ENCODE measurements at regions not wholly inside any gene's neighbourhood (a gene's known extent, or its start where the extent isn't known, plus 50 kb on each side); places are given as distances from the start of the nearest gene placed in this dataset.
"Not testable (repeated sequence)": the region's sequence is repeated elsewhere in the genome, so short reads cannot be mapped to it uniquely, and the experiment has no call there.

DNA sequence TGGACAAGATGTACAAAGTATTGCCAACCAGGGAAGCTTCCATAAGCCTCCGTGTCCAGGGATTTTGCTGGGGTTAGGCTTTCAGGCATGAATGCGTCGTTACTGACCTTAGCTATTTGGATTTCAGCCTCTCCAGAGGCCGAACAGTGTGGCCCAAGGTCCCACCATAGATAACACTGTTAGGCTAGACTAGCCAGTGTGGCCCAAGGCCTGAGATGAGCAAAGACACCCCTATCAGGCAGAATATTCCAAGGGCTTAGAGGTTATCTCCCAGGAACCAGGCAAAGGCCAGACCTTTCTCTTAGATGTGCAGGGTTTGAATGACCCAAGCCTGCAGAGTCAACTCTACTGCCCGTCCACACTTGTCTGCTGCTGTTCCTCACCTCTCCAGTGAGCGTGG is 131.7 kb upstream of the NDUFV2 start:
- DNase-seq, result no peak

DNA sequence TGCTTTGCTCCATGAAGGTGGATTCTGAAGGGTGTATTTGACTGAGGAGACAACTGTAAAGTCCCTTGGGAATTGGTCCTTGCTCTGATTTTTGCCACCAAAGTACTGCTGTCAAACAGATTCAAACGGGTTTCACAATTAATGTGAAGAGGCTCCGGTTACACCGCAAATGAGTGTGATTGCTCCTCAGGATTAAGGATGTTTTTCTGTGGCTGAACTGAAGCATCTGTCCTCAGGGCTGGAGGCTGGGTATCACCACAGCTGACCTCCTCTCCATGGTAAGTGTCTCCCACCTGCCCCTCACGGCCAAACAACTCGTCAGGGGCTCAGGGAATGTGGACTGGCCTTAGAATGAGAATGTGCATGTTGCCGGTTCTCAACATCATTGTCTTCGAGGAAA is 130.4 kb upstream of the NDUFV2 start:
- DNase-seq, result peak; percentile 83

DNA sequence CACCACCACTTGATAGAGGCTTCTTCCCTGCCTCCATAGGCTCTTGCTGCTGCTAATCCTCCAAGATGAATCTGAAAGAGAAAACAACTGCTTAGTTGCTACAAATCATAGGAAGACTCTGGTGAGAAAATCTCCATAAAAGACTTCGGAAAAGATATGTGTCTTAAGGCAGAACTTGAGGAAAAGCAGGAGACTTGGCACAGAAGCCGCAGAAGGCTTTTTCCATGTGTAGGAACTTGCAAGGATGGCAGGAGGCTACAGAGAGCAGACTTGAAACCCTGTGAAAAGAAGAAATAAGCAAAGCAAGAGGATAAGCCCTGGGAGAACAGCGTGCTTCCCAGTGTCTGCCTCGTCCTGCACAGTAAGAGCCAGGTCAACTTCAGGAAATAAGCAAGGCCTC is 128.2 kb upstream of the NDUFV2 start:
- no peak for DNase-seq

DNA sequence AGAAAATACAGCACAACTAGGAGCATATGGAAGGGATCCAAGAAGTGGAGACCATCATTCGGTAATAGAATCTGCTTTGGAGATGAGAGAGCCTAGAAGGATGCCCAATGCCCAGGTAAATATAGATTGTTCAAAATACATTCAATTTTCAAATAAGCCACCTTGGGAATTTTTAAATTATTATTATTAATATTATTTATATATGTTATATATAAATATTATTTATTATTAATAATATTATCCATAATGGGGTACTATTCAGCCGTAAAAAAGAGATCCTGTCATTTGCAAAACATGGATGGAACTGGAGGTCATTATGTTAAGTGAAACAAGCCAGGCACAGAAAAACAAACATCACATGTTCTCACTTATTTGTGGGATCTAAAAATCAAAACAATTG is 127.8 kb upstream of the NDUFV2 start:
- no peak for DNase-seq

DNA sequence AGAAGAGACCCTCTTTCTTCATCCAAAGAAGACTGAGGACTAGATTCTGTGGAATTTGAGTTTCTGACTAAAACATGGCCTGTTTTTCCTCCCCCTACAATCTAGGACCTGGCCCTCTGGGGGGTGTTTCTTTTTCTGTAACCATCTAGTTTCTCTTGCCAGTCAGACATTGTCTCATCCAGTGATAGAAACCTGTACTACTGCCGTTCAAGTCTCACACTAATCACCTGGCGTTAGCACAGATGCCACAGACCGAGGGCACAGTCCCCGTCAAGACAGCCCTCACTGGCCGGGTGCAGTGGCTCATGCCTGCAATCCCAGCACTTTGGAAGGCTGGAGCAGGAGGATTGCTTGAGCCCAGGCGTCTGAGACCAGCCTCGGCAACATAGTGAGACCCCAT is 126.9 kb upstream of the NDUFV2 start:
- DNase-seq, result no peak

DNA sequence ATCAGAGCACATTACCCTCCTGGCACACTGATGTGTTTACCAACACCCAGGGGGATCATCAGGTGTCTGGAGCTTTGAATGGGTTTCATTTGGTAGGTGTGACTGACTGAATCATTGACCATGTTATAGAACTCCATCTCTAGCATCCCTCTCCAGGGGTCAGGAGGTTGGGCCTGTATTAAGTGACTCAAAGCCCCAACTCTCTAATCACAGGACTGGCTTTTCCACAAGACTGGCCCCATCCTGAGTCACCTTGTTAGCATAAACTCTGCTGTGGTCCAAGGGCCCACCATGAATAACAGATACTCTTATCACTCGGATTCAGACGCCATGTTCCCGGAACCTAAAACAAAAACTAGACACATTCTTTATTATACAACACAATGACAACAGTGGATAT is 125.9 kb upstream of the NDUFV2 start:
- DNase-seq, result no peak

DNA sequence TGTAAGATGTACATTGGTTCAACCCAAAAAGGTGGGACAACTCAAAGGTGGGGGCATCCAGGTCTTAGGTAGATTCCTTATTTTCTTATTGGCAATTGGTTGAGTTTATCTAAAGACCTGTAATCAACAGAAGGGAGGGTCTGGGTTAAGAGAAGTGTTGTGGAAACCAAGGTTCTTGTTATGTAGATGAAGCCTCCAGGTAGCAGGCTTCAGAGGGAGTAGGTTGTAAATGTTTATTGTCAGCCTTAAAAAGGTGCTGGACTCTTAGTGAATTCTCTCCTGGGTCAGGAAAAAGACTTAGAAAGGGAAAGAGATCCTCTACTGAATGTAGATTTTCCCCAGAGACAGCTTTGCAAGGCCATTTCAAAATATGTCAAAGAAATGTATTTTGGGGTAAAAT is 125.3 kb upstream of the NDUFV2 start:
- no peak for DNase-seq

DNA sequence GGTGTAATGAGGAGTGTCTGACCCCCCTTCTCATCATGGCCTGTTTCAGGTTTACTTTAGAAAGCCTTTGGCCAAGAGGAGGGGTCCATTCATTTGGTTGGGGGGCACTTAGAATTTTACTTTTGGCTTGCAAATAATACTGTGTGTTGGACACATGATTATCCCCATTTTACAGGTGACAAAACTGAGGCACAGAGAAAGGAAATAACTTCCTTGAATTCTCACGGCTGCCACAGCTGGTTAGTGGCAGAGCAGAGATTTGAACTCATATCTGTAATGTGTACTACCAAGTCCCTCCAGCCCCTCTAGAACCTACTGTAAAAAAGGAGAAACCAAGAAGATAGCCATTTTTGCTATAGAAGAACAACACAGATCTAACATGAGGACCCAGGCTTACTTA is 124.8 kb upstream of the NDUFV2 start:
- DNase-seq, result no peak

DNA sequence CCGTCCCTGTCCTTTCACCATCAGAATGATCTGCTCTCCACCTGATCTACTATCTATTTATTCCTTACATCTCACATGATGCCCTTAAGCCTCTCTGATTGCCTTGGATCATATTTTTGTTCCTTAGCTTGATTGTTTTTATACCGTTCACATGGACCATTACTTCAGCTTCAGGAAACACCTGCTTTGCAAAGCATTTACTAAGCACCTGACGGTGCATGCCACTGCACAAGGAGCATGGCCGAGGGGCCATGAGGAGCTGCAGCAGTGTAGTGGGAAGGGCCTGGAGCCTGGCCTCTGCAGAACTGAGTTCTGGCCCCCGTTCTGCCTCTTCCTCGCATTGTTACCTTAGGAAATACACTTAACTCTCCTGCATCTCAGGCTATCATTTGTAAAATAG is 124.1 kb upstream of the NDUFV2 start:
- no peak for DNase-seq

DNA sequence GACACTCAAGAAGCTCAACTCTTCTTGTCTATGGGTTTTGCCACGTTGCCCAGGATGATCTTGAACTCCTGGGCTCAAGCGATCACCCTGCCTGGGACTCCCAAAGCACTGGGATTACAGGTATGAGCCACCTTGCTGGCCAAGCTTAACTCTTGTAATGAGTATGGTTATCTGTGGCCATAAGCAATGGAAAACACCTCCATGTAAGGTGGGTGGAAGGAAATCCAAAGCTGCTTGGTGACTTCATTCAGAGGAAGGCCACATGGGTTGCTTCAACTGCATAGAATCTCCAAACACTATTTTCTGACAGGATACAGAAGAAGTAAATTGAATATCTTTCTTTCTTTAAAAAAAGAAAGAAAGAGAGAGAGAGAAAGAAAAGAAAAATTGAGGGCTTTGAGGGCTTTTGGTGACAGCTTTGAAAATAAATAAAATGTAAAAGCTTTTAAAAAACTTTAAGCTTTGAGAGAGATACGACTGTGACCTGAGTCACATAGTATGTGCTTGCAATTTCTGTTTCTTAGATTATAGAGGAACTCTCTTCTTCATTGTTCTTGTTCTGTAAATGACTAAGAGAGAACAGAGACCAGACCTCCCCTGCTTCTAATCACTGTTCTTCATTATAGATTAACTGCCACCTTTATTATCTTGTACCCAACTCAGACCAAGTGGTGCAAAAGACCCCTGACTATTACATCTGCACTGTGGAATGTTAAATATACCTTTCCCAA is 123.1 kb upstream of the NDUFV2 start:
- DNase-seq, result no peak

DNA sequence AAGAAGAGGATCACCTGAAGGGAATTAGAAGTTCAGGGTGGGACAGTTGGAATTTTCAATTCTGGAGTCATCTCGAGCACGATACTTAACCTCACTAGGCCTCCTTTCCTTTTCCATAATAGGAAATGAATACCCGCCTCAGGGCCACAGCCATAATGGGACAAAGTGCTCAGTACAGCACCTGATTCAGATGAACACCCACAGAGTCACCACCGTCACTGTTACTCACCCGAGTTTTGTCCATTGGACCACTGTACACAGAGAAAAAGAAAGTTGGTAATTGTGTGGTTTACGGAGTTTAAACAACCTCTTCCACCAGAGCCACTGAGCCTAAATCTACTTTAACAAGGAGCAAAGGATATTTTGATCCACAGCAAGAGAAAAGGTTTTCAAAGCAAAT is 122.0 kb upstream of the NDUFV2 start:
- DNase-seq, result no peak

DNA sequence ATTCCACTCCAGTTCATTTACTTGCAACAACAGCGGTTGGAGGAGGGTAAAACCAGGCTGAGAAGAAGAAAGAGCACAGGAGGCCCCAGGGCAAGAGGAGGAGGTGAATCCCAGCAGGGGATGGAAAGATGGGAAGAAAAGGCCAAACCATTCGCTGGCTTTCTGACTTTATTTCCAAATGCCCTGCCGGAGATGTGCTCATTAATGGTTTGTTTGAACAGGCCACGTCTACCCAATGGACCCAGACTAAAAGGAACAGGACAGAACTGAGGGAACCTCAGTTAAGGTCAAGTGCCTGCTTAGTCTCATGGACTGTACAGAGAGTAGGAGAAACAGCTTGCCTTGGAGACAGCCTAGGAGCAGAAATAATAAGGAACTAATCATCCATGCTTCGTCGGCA is 121.6 kb upstream of the NDUFV2 start:
- no peak for DNase-seq

DNA sequence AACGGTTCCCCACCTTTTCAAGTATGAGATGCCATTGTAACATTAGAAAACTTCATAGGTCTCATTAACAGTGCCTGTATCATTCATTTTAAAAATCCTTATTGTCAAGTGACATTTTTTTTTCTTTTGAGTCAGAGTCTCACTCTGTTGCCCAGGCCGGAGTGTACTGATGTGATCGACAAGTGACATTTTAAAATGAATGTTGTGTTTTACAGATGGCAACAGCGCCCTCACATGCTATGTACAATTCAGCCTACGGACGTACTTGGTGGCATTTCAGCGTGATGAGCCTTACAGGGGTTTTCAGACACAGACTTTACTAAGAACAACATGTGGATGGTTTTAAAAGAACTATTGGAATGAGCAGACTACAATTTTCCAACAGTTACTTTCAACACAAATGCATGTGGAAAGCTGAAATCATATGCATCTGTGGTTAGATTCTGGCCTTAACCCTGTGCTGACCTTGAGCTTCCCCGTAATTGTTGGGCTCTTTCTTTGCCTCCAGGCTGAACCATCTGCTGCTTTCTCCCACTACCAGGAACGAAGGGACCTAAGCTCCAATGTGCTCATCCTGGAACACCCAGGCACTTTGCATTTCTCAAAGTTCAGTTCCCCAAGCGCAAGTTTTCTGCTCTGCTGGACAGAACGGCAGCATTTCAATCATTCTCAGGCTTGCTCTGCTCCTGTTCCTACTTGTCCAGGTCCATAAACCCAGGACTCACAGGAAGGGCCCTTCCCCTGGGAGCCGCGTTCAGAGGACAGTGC is 119.9 kb upstream of the NDUFV2 start:
- DNase-seq, result peak; percentile 51

DNA sequence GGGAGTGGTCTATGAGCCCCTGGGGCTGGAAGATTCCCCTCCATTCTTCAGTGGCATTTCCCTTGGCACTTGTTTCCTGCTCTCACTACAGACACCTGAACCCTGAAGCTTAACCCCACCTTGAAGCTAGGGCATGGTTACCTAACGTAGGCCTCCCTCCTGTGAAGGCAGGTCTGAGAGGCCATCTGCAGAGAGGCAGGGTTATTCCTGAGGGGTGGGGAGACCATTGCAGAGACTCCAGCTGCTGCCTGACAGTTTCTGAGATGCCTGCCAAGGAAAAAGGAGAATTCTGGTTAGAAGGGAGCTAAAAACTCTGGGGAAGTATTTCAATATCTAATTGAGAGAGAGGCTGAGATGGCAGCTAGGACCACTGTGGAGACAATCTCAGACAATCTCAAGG is 119.3 kb upstream of the NDUFV2 start:
- DNase-seq, result peak; percentile 27

DNA sequence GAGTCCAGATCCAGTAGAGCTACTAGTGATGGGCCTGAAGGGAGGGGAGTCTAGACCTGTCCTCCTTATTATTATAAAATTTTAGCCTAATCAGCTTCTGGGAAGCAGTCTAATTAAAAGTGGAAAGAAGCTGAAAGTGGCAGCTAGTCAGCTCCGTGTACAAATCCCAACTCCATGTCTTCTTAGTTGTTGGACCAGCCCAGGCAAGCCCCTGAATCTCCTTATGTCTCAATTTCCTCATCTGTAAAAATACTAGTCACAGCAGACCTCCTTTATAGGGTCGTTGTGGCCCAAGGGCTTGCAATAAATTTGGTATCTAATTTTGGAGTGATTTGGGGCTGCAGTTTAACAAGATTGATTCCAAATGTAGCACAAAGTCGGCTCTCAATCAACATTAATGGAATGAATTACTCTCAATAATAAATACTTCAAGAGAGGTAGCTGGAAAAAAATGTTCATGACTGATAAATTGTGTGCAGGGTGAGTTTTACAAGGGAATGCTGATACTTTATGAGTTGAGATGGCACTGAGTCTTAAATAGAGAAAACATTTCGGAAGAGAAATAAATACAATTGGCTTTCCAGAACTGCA is 118.3 kb upstream of the NDUFV2 start:
- no peak for DNase-seq

DNA sequence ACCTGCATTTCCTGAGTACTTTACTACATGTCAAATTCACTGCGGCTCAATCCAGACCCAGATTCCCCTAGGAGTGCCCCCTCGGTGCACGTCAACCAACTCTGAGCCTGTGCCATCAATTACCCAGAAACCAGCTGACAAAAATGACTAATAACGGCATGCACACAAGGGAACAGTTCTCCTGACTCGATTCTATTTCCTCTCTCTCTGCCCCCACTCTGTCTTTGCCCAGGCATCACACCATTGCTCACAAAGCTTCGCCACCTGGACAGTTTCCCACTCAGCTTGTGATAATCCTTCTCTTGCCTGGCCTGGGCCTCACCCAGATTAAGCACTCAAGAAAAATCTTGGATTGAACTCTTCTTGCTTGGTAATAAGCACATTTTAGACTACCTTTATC is 115.3 kb upstream of the NDUFV2 start:
- DNase-seq, result peak; percentile 18

DNA sequence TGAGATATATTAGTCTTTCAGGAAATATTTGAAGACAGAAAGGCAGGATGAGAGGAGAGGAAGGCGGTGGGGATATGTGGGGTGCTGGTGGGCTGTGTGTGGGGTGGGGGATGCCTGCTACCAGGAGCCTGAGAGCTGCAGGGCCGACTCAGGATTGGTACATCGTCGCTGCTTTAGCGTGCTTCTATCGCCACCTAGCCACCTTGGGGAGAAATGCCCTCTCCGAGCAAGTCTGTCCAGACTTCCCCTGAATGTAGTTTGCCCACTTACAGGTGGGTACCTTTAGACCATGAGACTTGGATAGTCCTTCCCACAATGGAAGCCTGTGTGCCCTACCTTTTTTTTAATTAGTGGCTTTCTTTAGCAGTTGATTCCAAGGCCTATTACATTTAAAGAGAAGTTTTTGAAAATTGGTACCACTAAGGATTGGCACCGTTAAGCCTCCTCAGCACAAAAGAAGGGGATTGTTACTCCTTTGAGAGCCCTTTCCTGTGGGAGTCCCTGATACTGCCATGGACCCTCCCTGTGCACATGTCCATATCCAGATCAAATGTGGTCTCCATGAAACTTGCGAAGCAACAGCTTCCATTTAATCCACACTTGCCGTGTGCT is 114.1 kb upstream of the NDUFV2 start:
- peak; percentile 19 for DNase-seq

DNA sequence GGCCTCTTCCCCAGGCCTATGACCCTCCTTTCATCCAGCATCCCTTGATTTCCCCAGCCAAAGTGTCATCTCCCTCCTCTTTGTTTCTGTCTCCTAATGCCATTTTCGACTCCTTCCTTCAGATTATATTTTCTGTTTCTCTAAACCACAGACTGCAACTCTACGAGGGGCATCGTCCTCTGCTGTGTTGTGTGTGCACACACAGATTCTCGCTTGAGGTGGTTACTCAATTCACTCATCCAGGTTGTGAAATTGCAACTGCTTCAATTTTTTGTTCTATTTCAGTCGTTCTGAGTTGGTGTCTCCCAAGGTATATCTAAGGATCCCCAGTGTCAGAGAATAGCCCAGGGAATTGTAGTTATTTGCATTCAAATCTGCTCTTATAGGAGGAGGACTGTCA is 113.5 kb upstream of the NDUFV2 start:
- no peak for DNase-seq

DNA sequence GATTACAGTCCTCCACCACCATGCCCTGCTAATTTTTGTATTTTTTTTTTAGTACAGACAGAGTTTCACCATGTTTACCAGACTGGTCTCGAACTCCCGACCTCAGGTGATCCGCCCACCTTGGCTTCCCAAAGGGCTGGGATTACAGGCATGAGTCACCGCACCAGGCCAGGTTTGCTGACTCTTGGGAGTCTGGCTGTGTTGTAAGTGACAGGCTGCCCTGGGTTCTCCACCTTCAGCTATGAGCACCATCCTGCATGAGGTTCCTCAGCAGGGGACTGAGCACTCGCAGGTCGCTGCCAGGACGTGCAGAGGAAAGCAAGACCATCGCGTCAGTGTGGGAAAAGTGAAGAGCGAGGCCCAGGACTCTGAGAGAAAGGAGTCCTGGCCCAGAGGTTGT is 112.6 kb upstream of the NDUFV2 start:
- no peak for DNase-seq

DNA sequence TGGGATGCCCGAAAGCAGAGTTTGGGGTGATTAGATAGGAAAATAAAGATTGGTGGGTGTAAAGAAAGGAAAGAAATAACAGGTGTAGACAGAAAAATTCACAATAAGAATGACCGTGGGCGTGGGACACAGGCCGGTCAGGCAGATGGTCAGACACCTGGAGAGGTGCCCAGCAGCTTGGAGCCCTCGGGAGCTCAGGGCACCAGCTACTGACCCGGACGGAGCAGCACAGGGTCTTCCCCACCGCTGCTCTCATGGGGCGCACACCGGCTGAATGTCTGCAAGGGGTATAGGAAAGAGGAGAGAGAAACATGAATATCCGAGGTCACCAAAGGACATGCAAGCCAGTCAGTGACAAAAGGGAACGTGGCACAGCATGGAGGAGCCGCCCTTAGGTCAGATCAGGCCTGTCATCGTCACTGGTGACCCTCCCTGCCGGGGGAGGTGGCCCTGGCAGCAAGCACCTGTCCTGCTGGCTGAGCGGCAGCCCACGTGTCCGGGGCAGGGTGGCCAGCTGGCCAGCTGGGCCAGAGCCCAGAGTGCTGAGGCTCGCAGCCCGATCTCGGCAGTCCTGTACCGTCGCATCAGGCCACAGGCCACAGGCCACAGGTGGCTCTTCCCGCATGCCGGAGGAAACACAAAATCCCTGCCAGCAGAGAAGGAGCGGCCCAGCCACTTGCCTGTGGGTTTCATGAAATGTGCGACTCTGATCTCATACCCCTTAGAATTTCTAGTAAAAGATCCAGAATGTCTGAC is 112.0 kb upstream of the NDUFV2 start:
- no peak for DNase-seq

DNA sequence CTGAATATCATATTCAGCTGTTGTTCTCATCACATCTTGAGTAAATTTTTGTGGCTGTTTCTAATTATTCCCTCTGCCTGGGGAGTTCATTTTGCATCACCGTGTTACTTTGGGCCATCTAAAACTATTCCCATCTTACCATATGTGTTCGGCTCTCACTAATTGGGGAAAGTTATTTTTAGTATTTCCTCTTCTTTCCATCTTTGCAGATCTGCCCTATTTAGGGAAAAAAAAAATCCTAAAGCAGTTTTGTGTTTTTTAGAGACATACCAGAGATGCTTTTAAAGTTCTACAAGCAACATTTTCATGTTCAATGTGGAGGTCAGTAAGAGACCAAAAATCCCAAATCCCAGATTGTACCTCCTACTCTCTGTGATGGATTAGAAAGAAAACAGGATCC is 111.3 kb upstream of the NDUFV2 start:
- DNase-seq, result no peak

DNA sequence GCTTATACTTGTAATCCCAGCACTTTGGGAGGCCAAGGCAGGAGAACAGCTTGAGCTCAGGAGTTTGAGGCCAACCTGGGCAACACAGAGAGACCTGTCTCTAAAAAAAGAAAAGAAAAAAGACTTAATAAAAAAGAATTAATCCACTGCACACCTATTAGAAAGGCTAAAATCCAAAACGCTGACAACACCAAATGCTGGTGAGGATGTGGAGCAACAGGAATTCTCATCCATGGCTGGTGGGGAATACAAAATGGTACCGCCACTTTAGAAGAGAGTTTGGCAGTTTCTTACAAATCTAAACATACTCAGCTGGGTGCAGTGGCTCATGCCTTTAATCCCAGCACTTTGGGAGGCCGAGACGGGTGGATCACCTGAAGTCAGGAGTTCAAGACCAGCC is 110.0 kb upstream of the NDUFV2 start:
- DNase-seq, result not testable (repeated sequence)

DNA sequence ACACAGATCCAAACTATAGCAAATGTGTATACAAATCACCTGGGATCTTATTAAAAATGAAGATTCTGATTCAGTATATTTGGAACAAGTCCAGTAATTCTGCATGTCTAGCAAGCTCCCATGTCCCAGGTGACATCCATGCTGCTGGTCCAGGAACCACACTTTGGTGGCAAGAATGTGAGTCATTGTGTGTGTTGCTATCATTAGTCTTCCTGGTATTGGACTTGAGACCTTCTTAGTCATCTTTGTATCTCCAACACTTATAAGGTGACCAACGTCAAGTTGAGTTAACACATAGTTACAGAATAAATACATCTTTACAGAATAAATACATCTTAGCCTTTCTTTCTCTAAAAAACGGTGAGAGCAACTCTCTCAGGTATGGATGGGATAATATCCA is 107.9 kb upstream of the NDUFV2 start:
- DNase-seq, result no peak

All from NCI-H524 treated with DMSO at 0.1 percent for 48 hours (cell line).